T-helper 1 cell (primary cell): ENCODE measurements at regions not wholly inside any gene's neighbourhood (a gene's known extent, or its start where the extent isn't known, plus 50 kb on each side); places are given as distances from the start of the nearest gene placed in this dataset.

Experiments
- DNase-seq, 5 donors: peaks; one replicate each; pipeline ENCODE4 v3.0.0-alpha.2; 2012 to 2020

DNA sequence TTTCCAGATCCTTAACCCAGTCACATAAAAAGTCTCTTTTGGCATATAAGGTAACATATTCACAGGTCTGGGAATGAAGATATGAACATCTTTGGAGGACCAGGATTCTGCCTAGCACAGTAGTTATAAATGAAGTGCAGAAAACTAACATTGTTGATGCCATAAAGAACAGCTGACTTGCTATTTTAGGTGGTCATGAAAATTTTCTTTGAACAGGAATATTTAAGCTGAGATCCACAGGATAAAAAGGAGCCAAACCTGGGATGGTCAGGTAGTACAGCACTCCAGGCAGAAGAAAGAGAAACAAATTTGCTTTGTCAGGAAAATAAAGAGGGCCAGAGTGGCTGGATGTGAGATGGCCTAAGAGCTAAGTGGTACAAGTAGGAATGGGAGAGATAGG, 80.0 kb downstream of the CENPW start:
- DNase-seq, result no peak

DNA sequence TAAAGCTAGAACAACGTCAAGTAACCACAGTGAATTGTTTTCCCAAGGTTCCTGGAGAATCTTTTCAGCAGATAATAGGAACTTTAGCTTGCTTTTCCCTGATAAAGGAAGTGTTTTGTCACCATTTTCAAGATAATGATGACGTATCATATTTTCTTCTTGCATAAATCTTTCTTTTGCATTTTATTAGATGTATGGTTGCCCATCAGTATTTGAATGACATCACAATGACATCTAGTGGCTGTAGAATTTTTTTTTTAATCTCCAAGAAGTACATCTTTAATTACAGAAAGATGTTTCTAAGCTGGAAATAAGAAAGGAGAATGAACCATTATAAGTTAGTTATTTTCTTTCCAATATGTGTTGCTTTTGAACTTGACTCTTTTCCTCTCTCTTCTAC, 83.0 kb downstream of the CENPW start:
- no peak for DNase-seq

DNA sequence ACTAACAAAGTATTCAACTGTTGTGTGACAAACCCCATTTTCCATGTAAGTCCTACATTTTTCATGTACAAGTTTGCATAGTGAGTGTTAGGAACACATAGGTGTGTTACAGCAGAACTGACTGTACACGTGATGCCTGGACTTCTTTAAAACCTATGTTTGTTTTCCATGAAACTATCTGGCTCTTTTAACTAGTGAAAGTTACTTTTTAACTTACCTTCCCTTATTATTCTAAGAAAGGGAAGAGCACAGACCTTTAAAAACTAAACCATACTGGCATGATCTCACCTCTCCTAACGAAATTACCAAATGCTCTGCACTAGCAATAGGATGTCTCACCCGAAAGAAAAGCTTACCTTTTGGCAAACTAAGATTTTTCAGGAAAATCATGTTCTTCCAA, 87.8 kb downstream of the CENPW start:
- no peak for DNase-seq

DNA sequence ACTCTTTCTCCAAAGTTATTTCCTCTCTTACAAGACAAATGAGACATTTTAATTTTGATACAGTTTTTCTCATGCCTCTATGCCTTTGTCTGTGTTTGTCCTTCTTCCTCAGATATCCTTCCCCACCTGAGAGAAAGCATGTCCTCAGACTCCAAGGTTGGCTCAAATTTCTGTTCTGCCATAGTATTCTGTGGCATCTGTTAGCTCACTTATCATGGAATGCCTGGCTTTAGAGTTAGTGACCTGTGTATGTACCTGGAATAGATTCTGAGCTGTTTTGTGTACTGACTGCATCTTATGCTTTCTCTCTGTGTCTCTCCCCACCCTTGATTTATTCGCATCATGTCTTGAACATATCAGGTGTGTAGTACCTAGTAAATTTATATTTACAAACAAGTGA, 90.0 kb downstream of the CENPW start:
- no peak for DNase-seq

DNA sequence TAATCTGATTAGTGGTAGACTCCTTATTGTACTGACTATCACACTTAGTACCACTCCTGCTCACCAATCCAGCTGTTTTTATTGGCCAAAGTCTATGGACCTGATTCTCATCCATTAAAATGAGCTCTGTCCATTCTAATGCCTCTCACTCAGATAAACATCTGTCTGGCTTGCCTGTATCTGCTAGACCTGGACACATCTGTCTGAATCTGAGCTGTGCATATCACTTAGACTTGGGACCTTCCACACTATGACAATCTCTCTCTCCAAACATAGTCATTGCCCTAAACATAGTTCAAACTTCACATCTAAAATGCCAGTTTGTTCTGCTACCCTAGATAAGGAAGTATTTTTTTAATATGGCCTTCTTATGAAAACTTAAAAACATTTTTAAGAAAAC, 92.6 kb downstream of the CENPW start:
- DNase-seq, result no peak

DNA sequence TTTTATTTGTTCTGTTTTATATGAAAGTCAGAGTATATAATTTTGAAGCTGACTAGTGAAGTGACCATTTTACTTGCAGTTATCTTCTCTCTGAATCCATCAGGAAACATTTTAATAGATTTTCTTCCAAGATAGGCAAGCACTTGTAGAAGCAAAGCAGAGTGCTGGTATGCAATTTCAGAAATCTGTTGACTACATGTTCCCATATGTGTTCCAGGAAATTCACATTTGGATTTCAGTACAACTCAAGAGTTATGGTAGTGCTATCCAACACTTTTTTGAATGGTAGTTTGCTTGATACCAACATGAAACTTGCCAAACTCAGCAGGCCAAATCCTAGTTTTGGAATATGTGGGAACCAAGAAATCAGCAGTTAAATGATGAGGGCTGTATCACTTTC, 94.0 kb downstream of the CENPW start:
- DNase-seq, result no peak

DNA sequence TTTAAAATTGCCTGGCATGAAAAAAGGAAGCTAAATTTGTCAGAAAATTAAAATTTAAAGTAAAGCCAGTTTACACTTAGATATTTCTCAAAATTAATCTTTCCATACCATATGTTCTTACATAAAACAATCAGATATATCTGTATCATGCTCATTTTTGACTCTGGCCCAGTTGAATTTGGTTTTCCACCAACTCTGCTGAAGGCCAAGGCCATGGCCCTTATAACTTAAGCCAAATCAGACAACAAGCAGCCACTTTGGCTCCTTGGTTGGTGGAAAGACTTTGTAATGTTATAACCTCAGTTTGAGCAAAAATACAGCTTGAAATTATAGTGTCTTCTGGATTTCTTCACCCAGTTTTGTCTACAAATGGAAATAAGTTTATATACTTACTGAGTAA, 97.3 kb downstream of the CENPW start:
- DNase-seq, result no peak

DNA sequence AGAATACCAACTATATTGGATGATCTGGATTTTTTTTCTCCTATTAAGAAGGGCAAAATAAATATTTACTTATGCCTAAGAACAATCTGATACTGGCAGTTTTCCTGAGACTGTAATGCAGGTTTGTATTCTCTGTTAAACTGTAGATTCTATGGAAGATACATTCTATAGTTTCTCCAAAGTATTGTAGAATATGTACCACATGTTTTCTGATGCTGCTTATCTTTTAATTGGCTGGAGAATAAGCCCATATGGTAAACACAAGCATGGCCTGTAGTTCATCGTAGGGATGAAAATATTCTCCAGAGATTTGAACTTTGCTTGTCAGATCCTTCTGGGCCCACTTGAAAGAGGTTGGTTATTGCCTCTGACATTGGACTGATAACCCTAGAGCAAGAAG, 99.1 kb downstream of the CENPW start:
- DNase-seq, result no peak

DNA sequence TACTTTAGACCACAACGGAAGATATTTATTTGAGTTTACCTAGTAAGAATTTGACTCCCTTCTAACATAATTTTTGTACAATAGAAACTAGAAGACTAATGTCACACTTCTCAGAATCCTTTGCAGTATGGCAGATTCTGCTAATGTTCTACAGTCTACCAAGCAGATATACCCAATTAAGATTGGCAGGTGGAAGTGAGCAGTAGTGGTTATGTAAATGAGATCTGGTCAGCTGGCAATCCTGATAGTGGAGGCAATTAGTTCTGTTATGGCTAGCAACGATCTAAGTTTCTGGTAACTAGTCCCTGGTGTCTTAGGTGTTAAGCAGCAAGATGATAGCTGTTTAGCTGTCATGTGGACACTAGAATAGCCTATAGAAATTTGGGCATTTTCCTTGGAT, 101.0 kb downstream of the CENPW start:
- no peak for DNase-seq

DNA sequence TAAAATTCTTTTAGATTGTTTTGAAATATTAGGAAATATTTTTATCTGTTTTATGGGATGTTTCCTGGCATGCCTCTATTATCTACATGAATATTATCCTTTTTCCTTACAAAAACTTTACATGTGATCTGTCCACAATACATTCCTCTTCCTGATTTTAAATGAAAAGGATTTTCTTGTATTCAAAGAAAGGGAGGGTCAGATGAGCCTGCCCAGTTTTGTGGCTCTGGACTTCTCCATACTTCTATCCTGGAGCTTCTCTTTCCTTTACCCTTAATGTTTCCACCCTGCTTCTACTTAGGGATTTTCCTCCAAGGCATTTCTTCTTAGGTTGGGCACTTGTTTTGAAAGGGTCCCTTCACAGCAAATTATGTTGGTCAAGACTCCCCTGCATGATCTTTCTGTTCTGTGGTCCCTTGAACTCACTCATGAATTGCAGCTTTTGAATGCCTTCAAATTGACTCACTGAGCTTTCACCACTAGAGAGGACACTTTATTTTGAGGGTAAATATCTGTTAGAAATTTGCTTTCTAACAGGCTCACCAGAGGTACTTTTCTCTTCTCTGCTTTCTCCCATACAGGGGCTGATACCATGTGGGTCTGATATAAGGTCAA, 104.9 kb downstream of the CENPW start:
- no peak for DNase-seq

DNA sequence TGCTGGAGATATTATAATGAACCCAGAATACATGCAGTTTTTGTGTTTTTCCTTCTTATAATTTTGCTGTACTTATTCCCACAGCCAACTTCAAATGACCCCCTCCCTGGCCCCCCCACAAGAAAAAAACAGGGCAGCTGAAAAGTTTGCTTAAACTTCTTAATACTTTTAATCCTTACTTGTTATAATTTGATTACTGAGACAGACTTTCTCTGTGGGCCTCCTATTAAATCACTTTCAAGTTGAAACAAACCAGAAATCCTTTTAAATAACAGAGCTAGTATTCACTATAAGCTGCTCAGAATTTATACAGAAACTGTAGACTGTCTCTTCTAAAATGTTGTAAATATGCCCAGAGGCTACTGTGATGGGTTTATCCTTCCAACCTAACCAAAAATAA, 106.3 kb downstream of the CENPW start:
- no peak for DNase-seq

DNA sequence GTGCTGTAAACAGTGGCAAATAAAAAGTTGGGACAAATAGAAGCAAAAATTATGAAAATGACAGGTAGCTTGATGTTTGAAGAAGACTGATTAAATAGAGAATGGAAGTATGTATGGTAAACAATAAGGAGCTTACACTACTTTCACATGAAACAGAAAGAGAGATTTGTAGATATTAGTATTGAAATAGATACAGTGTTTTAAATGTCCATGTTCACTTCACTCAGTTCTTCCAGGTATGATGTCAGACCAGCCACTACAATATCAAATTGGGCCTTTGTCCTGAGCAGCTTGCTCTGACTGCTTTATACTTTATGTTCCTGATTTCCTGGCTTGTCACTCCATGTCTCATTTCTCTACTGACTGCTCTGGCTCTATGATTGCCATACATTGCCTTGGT, 107.5 kb downstream of the CENPW start:
- DNase-seq, result no peak

DNA sequence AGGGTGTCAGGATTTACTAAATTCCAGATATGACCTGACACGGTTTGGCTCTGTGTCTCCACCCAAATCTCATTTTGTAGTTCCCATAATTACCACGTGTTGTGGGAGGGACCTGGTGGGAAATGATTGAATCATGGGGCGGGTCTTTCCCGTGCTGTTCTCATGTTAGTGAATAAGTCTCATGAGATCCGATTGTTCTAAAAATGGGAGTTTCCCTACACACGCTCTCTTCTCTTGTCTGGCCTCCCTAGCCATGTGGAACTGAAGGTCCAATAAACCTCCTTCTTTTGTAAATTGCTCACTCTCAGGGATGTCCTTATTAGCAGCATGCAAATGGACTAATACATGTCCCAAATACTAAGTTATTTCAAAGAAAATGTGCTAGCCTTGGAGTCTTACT, 121.1 kb downstream of the CENPW start:
- DNase-seq, result no peak

DNA sequence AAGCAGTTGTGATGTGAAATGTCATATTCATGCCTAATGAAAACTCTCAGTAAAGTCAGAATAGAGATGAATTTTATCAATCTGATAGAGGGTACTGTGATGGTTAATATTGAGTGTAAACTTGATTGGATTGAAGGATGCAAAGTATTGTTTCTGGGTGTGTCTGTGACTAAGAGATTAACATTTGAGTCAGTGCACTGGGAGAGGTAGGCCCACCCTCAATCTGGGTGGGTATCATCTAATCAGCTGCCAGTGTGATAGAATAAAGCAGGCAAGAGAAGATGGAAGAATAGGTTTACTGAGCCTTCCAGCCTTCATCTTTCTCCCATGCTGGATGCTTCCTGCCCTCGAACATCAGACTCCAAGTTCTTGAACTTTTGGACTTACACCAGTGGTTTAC, 124.3 kb downstream of the CENPW start:
- no peak for DNase-seq

DNA sequence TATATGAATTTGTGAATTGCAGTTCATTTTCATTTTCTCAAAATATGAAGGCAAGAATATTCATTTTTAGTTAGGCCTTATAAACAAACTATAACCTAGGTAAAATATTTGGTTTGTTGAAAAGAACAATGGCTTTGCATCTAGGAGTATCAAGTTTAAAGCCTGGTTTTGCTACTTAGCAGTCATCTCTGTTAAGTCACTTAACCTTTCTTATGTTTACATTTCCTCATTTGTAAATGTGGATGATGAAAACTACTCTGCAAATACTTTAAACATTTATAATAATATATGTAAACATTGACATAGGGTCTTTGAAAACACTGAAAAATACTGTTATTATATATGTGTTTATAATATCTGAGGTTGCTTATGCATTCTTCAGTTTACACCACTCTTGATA, 135.5 kb downstream of the CENPW start:
- DNase-seq, result no peak

DNA sequence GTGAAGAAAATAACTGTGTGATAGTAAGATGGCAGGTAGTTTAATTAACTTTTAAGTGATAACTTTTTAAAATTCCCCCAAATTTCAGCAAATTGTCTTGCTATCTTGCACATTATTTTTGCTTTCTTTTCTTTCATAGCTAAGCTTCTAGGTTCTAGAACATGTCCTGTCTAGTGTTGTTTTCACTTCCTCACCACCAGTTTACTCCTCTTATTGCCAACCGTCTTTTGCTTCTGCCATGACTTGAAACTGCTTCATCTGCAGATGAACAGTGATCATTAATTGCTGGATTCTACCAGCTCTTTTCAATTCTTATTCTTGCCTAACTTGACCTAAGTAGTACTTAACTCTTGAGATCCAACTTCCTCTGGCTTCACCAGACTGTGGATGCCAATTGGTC, 137.8 kb downstream of the CENPW start:
- DNase-seq, result no peak

DNA sequence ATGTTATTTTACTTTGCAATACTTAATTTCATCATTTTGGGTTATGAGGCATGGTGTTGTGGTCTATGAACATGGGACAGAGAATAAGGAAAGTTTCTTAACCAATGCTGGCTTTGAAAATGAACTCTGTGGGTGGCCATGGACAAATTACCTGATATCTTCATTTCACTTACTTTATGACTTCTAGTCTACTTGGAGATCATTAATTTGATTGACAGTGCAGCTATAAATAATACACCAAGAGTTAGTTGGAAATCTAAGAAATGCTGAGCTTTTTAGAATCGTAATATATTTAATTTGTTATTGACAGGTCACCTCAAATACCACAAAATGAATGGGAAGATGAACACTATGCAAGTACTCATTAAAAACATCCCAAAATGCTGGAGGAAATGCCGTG, 140.4 kb downstream of the CENPW start:
- DNase-seq, result no peak

DNA sequence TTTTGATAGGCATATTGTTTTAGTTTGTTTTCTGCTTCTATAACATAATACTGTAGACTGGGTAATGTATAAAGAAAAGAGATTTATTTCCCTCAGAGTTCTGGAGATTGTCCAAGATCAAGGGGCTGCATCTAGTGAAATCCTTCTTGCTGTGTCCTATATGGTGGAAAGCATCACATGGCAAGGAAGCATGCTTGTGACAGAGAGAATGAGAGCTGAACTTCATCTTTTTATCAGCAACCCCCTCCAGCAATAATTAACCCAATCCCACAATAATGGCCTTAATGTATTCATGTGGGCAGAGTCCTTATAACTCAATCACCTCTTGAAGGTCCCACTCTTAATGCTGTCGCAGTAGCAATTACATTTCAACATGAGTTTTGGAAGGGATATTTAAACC, 141.4 kb downstream of the CENPW start:
- DNase-seq, result no peak

DNA sequence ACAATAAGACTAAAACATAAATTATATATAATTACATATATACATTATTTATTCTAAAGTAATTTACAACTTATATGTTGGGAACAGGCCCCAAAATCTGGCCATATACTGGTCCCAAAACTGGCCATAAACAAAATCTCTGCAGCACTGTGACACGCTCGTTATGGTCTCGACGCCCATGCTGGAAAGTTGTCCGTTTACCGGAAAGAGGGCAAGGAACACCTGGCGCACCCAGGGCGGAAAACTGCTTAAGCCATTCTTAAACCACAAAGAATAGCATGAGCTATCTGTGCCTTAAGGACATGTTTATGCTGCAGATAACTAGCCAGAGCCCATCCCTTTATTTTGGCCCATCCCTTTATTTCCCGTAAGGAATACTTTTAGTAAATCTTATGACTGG, 164.9 kb downstream of the CENPW start:
- no peak for DNase-seq

DNA sequence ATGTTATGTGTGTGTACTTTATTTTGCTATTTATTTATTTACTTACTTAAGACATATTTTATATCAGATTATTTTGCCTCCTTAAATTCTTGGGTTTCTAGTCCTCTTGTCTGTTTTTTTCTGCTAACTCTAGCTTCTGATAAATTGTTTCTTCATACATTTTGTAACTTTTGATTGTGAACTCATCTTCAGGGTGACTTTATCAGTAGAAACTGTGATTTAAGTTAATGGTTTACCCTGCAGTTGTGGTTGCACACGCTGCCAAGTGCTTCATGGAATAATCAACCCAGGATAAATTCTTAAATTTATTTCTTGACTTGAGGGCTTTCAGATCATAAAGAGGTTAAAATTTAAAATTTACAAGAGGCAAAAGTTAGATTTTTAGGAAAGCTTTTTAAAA, 173.3 kb downstream of the CENPW start:
- DNase-seq, result no peak

DNA sequence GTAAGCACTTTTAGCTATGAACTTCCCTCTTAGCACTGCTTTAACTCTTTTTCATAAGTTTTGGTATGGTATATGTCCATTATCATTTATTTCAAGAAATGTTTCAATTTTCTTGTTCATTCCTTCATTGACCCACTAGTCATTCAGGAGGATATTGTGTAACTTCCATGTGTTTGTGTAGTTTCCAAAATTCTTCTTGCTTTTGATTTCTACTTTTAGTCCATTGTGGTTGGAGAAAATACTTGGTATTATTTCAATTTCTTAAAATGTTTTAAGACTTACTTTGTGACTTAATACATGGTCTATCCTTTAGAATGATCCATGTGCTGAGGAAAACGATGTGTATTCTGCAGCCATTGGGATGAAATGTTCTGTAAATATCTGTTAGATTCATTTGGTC, 176.5 kb downstream of the CENPW start:
- no peak for DNase-seq

DNA sequence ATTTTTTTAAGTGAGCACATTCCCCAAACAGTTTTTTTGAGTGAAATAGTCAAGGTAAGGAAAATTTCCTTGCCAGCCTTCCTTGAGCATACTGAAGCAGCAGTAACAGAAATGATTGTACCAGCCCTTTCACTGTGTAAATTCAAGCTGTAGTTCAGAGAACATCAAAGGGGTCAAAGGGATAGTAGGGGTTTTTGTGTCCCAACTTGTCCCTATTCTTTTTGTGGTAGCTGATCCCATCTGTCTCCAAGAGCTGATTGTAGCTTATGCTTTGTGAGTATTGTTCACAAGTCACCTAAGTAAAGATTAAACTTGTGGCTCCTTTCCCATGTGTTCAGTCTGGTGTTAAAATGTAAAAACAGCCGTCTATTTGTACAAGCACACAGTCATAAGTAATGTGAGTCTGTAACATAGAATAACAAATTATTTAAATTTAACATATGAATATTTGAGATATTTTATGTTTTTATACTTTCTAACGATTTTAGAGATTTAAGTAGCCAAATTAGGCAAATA, 185.0 kb downstream of the CENPW start:
- no peak for DNase-seq

DNA sequence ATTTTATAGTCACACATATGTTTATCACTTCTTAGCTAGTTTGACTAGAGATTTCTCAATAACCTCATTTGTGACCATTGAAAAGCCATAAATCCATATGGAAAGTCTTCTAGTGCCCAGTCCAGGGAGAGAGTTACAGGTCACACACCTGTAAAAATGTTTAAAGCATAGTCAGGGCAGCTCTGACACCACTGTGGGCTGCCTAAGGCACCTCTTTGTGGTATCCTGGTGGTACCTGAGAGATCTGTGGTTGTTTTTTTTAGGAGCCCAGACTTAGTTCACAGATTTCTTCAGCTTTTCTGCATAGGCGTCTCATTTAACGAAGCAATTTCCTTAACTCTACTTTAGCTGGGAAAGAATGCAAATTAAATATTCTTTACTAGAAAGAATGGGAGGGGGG, 186.6 kb downstream of the CENPW start:
- DNase-seq, result no peak

DNA sequence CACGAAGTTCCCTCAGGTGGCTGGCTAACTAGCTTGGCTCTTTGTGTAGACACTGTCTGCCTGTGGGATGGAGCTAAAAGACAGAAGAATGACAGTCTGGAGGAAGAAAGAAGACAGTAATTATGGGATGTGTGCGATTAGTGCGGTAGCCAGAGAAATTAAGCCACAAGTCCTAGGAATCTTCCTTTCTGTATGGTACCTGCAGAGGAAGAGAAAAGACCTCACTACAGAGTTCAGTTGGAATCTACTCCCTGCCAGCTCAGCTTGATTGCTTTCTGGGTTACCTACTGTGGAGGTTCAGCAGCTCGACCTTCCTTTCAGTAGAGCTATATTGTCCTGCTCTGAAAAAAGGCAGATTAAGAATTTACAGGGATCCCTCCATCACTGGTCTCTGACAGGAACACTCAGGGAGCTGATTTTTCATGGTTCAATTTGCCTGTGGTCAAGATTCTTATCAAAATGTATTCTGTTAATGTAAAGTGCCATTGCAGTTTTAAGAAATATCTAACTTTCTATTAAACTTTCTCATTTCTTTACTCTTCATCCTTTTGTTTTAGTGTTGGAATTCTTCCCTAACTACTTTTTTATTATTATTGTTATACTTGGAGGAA, 187.2 kb downstream of the CENPW start:
- no peak for DNase-seq
